GM19438 (cell line): ENCODE measurements at regions not wholly inside any gene's neighbourhood (a gene's known extent, or its start where the extent isn't known, plus 50 kb on each side); places are given as distances from the start of the nearest gene placed in this dataset.

Source experiments
- ATAC-seq: cut with Tn5 transposase; IDR thresholded peaks from one replicate; pipeline ENCODE4 v1.9.1; 2021; ENCODE audit warnings: low read depth; ENCODE audit not compliant: unreplicated experiment

DNA sequence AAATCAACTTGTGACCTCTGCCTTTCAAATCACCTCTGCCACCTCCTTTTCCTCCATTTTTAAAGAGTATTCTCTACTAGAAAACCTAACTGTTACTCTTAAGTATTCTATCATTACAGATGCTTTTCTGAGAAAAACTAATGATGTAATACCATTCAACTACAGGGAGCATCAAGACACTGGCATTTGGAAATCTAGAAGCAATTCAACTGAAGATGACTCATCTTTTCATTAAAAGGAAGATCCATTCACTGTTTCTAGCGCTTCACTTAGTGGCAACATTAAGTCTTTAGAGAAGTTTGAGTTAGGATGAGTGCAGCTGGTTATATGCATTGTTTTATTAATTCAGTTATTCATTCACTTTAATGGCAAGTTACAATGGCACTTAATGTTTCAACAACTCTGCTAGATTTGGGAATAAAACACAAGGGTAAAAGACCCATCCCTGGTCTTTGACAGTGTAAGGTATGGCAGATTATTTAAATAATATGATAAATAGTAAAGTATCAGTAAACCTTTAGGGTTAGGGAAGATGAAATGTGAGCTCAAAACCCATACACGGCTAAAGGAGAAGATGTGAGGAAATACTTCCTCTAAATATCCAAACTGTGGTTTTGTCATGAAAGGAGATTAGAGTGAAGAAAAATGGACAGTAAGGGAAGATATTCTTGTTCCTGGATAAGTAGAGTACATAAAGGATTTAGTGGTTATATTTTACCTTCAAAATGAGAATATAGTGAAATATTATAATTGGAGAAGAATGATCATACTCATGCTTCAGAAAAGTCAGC, 61.7 kb downstream of the KCNJ2 start:
- ATAC-seq = no peak

DNA sequence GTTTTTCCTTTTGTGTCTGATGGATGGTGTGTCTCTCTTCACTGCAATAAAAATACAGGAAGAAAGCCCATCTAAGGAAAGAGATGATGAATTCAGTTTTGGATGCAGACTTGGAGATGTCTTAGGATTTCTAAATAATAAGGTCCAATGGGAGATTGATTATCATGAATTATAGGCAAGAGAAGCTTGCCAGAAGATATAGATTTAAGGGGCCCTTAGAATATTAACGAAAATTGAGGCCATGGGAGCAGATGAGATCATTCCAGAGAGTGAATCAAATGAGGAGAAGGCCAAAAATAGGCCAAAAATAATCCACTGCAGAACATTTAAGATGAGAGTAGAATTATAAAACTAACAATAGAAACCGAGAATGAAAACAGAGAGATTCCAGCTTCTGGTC, 63.1 kb downstream of the KCNJ2 start:
- ATAC-seq = no peak

DNA sequence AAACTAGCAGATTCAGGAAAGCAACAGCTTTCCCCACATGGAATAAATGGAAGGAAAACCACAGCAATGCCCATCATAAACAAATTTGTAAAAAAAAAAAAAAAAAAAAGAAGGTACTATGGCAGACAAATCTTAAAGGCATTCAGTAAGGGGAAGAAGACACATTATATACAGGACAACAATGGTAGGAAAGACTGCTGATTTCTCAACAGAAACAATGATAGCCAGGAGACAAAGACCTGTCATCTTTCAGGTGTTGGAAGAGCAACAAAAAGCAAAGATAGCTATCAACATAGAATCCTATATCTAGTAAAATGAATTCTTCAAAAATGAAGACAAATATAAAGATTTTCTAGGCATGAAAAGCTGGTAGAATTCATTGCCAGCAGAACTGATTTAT, 65.9 kb downstream of the KCNJ2 start:
- ATAC-seq = no peak

DNA sequence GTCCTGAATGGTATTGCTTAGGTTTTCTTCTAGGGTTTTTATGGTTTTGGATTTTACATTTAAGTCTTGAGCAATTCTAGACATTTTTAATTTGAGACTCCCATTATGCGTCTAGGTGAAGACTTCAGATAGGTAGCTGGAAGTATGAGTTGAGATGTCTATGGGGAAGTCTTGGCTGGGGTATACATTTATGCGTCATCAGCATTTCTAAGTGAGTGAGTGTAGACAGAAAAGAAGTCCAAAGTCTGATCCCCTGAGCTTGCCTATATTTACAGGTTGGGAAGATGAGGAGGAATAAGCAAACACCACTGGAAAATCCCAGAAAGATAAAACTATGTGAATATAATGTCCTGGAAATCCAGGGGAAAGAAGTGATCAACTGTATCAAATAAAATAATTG, 68.9 kb downstream of the KCNJ2 start:
- ATAC-seq = no peak

DNA sequence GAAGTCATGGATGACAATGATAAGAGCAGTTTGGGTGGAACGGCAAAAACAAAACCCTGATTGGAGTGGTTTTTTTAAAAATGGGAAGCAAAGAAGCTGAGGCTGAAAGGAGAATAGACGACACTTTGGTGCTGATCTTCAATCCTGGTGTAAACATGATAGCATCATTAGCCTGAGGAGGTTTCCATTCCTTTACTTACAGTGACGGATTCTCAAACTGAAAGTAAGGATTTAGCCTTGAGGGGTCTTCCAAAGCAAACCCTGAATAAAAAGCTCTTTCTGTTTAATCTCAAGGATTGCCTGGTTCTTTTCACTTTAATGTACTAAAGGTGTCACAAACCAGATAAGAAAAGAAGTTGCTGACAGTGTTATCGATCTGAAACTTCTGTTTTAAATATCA, 69.3 kb downstream of the KCNJ2 start:
- ATAC-seq = no peak

DNA sequence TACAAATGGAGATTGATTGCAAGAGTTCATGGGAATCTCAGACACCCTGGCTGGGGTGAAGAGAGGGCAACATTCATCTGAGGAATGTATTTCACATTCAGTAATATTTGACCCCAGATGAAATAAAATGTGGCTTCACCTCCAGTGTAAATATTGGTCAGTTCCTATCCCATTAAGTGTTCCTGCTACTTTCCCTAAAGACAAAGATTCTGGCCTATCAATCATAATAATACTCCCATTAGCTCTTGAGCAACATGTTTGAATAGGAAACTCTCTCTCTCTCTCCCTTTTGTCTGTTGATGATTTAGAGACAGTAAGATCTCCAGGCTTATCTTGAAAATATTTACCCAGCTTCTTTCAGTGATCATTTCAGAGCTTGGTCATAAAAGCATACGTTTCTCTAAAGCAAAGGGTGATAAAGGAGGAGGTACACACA, 70.1 kb downstream of the KCNJ2 start:
- ATAC-seq = no peak

DNA sequence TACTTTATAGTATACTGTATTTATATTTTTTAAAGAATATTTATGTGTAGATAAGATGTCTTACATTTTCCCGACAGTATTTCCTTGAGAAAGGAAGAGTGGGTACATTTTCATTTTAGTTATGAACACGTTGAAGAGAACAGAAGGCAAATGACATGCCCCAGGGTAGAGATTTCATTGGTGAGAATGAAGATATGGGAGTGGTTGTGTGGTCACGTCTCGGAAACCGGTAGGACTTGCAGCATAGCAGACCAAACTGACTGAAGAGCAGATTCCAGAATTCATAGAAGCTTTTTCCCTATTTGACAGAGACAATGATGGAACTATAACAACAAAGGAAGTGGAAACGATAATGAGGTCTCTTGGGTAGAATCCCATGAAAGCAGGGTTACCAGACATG, 71.7 kb downstream of the KCNJ2 start:
- ATAC-seq = no peak

DNA sequence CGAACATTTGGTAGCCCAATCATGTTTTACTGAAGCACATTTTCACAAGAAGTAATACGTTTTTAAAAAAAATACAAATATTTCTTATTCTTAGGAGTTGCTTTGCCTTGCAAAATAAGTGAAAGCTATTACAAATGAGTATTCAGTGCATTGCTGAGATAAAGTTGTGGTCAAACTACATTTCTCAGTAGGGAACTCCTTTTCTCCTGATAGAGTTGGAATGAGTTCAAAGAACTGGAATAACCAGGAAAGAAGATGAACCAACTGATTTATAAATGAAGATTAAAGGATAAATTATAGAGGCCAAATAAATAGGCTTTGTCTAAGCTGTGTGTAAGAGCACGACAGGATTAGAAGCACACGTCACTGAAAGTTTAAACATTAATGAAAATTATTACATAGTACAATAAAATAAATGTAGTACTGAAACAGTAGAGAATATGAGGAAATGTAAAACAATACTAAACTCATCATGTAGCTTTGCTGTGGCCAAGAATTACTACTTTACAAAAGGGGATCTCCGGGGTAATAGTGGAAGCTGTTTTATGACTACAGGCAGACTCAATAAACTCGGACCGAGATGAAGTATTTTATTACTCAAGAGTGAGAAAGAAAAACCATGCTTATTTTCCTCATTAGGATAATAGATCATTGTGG, 73.6 kb downstream of the KCNJ2 start:
- no peak for ATAC-seq

DNA sequence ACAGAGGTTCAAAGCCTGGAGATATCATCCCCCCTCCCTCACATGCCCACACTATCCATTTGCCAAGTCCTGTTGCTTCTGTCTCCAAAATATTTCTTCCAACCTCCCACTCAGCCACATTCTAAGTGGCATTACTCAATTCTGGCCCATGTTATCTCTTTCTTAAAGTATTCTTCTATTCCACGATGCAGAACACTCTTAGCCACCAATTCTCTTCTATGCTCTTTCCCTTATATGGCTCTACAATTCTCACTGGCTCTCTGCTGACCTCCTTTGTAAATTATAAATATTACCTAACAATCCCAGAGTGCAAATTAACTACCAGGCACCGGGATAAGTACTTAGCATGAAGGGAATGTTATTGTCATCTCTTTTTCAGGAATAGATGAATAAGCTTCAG, 82.4 kb downstream of the KCNJ2 start:
- ATAC-seq = no peak

DNA sequence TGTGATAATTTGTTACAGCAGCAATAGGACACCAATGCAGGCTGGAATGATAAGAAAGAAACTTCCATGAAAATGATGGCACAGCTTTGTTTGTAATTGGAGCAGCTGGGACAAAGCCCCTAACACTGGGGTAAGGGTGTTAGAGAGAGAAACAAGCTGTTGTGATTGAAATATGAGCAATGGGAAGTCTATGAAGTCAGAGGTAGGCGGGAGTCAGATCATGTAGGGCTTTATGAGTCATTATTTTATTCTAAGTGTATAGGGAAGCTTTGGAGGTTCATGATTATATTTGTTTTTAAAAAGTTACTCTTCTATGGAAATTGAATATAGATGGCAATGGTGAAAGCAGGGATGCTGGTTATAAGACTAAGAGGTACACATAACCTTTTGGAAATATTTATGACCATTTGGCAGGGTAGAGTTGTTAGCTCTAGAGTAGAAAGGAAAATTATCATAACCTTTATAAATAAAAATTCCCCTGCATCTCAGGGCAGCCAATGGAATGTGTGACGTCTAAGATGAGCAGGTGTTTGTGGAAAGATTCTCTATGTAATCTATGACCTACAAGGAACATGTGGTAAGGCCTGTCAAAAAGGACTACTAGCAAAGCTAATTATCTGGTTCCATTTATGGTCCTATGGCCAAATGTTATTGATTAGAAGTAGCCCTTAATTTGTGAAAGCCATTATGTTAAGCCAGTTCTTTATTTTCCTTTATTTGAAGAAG, 85.6 kb downstream of the KCNJ2 start:
- ATAC-seq = no peak

DNA sequence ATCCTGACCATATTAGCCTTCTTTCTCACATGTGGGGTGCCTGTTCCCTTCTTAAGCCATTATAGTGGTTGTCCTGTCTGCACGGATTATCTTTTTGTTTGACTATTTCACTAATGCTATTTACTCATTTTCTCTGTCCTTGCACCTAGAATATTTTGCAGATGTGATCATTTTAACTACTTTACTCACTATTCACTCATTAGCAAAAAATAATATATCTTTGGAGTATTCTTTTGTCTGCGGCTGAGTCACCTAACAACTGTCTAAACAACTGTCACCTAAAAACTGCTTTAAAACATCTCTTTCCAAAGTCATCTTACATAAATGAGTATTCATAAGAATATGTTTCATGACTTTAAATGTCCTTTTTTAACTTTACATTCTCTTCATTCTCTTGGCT, 87.4 kb downstream of the KCNJ2 start:
- ATAC-seq = no peak

DNA sequence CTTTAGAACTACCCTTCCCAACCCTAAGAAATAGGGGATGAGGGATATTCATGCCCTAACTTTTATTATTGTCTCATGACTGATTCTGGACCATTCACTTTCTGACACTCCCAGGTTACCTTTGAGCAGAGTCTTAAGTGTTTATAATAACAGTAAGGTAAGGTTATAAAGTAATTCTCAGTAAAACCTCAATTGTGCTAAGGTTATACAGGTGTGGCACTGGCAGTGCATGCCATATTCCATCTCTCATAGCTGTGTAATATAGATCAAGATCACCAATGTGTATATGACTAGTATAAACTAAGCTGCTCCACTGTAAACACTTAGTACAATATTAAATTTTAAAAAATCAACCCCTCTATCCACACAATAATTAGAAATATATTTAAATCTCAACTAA, 89.1 kb downstream of the KCNJ2 start:
- no peak for ATAC-seq

DNA sequence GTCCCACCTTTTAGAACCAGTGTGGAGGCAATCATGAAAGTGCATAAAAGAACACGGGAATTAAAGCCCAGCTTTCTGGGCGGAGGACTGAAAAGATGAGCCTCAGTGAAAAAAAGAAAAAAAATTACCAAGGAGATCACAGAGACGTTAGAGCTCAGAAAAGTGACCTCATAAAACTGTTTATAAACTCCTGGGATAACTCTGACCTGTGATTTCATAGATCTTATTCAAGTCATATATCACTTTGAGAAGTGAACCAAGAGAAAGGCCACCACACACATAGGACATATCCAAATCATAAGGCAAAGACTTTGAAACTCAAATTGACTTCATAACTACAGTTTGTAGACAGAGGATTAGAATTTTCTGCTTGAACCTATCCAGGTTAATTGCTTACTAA, 90.1 kb downstream of the KCNJ2 start:
- ATAC-seq = no peak

DNA sequence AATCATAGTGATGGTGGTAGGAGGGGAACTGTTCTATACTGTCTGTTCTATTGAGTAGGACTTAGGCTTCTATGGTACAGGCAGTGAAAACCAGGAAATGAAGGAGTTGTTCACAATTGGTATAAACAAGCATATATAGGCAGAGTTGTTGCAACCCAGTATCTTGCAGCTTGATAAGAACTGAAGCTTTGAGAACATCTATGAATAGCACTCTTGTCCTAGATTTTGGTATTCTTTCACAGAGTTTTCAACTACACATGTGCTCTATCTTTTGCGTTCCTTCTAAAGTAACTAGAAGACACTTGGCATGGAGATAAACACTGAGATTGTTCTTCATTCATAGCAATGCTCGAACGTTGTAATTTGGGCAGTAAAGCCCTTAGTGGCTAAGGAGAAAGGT, 91.8 kb downstream of the KCNJ2 start:
- no peak for ATAC-seq

DNA sequence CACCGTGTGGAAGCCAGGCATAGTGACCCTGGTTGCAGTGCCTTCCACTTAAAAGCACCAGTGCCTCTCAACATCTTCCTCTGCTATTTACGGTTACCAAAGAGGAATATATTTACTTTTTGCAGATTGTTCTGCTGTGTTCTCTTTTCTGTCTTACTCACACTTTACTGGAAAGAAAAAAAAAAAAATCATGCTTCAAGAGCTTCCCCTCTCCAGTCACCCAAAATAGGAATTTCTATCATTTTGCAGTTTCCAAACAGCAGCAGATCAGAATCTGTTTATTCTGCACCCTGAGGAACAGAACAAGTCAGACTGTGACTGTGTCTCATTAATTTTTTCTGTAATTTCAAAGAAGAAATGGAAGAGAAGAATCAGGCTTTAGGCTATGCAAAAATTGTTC, 96.1 kb downstream of the KCNJ2 start:
- no peak for ATAC-seq

DNA sequence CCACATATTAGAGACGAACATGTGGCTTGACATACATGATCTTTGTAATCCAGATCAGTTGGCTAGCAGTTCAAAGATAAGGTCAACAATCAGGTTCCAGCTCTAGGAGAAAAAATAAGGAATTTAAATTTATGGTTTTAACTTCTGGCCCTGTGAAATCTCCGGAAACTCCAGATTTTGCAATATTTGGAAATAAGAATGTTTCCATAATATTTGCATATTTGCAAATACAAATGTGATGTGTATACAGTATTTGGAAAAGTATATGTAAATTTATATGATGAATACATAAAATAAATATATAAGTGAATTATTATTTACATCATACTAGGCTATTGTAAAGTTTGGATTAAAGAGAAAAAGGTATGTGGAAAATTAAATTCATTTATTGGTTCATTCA, 97.1 kb downstream of the KCNJ2 start:
- no peak for ATAC-seq

DNA sequence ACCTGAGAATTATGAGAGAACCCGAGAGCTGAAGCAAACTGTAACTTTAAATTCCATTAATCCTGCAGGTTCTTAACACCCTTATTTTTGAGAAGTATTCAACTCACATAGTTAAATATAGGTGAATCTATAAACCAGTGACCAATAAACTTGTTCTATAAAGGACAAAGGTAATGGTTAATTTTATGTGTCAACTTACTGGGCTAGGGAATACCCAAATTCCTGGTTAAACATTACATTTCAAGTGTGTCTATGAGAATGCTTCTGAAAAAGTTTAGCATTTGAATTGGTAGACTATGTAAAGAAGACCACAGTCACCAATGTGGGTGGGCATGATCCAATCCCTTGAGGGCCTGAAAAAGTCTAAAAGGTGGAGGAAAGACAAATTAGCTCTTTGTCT, 99.1 kb downstream of the KCNJ2 start:
- no peak for ATAC-seq

DNA sequence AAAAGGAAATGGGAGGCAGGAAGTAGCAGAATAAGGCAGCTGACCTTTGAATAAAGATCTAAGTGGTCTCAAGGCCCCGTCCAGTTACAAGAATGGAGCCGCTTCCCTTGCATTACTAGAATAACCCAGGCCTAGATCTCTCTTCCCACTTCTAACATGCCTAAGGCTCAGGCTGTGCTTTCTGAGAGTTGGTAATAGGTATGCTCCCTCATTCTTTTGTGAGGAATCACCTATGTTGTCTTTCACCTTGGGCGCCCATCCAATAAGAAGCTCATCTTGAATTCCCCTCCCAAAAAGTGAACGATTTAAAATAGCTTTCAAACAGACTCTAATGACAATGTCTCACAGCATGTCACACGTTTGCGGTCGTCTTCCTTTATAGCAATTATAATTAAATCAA, 101.2 kb downstream of the KCNJ2 start:
- ATAC-seq = no peak

DNA sequence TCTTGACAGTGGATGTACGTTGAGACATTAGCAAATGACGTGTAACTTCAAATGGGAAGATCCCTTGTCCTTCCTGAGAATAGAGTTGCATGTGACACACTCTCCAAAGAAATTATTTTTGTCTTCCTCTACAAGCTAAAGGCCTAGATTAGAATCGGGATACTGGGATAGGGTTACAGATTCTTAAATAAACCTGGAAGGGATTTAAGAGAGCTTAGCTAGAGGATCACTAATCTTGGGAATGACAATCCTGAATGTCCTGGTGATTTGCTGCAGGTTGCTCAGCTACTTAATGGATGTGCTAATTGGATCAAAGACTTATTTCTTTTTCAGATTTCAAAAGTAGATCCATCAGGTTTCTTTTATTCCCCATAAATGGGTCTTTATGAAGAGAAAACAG, 101.9 kb downstream of the KCNJ2 start:
- ATAC-seq = no peak

DNA sequence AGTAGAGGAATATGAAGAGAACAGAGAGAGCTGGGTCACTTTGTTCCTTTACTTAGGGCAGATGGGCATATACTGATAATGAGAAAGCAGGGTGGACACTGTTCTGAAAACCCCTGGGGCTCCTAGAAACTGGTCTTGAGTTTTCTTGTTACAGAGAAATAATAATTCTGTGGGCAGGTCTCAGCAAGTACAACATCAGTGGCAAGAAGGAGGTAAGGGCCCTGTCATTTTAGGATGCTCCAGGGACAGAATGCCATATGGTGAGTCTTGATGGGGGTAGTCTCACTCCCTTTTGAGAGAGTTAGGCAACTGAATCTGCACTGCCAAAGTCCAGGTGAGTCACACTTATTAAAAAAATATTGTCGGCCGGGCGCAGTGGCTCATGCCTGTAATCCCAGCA, 102.3 kb downstream of the KCNJ2 start:
- no peak for ATAC-seq

DNA sequence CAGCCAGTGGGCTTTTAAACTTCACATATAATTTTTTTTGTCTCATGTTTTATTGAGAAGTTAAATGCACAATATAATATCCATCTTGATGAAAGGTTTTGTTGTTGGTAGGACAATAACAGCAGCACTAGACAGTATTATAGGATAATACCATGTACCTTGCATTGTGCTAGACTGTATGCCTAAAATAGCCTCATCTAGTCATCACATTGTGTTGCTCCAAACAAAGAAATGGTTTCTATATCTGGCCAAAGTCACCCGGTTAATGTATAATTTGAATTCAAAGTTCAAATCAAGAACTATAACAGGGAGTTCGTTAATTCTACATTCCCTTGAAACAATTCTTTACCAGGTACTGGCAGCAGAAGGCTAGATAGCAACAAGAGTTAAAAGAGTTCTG, 104.9 kb downstream of the KCNJ2 start:
- ATAC-seq = no peak

DNA sequence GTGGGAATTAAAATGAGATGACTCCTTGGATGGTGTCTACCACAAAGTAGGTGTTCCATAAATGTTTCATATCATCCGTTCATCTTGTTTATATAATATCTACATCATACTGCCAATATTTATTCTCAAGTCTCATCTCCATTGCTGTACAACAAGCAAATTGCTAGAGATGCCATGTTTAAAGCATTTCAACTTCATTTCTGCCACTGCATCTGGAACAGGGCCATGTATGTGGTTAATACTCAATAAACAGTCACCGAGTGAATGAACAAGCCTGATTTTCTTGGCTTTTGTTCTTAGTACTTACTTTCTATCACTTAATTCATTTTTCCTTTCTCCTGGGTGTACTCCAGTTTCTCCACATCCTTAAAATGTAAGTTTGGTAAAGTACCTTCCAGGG, 107.6 kb downstream of the KCNJ2 start:
- ATAC-seq = no peak
